GM23338 (cell line): ENCODE measurements at regions not wholly inside any gene's neighbourhood (a gene's known extent, or its start where the extent isn't known, plus 50 kb on each side); places are given as distances from the start of the nearest gene placed in this dataset.

Experiments used
- ATAC-seq: fragments of 200-7000 bp; cut with Tn5 transposase; 3 replicates; pipeline ENCODE4 v1.9.1; 2020
- DNase-seq: peaks from one replicate; pipeline ENCODE4 v3.0.0-alpha.2; 2015; ENCODE audit warnings: low spot score
- H2AFZ ChIP-seq: fragments of 200-600 bp; sonication (generic); 2 replicates; pipeline ENCODE4 v1.8.0; 2016; ENCODE audit warnings: antibody characterized with exemption, mild to moderate bottlenecking, moderate library complexity
- H3F3A ChIP-seq: fragments of 200-600 bp; sonication (generic); replicated peaks from 2 replicates; pipeline ENCODE4 v1.8.0; 2017; ENCODE audit warnings: antibody characterized with exemption, mixed run types, low read depth
- H3K27ac ChIP-seq: fragments of 200-600 bp; sonication (generic); 2 replicates; pipeline ENCODE4 v1.6.1; 2016; ENCODE audit warnings: low read depth
- H3K27me3 ChIP-seq: fragments of 200-600 bp; sonication (generic); 2 replicates; pipeline ENCODE4 v1.8.0; 2016; ENCODE audit warnings: mild to moderate bottlenecking, mixed run types, moderate library complexity; ENCODE audit not compliant: insufficient read depth
- H3K36me3 ChIP-seq: fragments of 200-600 bp; sonication (generic); 2 replicates; pipeline ENCODE4 v1.8.0; 2016; ENCODE audit warnings: mild to moderate bottlenecking; ENCODE audit not compliant: insufficient read depth
- H3K4me1 ChIP-seq: fragments of 200-600 bp; sonication (generic); 2 replicates; pipeline ENCODE4 v1.8.0; 2016; ENCODE audit warnings: mild to moderate bottlenecking, moderate library complexity; ENCODE audit not compliant: insufficient read depth
- H3K4me2 ChIP-seq: fragments of 200-600 bp; sonication (generic); 2 replicates; pipeline ENCODE4 v1.7.1; 2017; ENCODE audit warnings: mixed run types
- H3K4me3 ChIP-seq: fragments of 200-600 bp; sonication (generic); 2 replicates; pipeline ENCODE4 v1.6.1; 2016; ENCODE audit warnings: mixed run types
- H3K79me2 ChIP-seq: fragments of 200-600 bp; sonication (generic); replicated peaks from 2 replicates; pipeline ENCODE4 v1.8.0; 2017; ENCODE audit warnings: mild to moderate bottlenecking; ENCODE audit not compliant: insufficient read depth
- H3K9me2 ChIP-seq: fragments of 200-600 bp; sonication (generic); 2 replicates; pipeline ENCODE4 v1.8.0; 2017; ENCODE audit not compliant: insufficient read depth
- H4K20me1 ChIP-seq: fragments of 200-600 bp; sonication (generic); replicated peaks from 2 replicates; pipeline ENCODE4 v1.8.0; 2017; ENCODE audit warnings: mild to moderate bottlenecking; ENCODE audit not compliant: insufficient read depth
- H3K27ac Mint-ChIP-seq: 2 replicates; pipeline ENCODE4 v1.8.0; 2020; ENCODE audit warnings: inconsistent platforms, mild to moderate bottlenecking, moderate library complexity, mixed read lengths
- H3K27me3 Mint-ChIP-seq: 3 replicates; pipeline ENCODE4 v1.8.0; 2022; ENCODE audit warnings: low read depth, mild to moderate bottlenecking, moderate library complexity, mixed read lengths, inconsistent platforms; ENCODE audit not compliant: insufficient read depth, poor library complexity
- H3K36me3 Mint-ChIP-seq: 3 replicates; pipeline ENCODE4 v1.8.0; 2021; ENCODE audit warnings: low read depth, mild to moderate bottlenecking, inconsistent platforms, moderate library complexity, mixed read lengths
- H3K4me1 Mint-ChIP-seq: 3 replicates; pipeline ENCODE4 v1.8.0; 2020; ENCODE audit warnings: mild to moderate bottlenecking, inconsistent platforms, mixed read lengths
- H3K4me3 Mint-ChIP-seq: 3 replicates; pipeline ENCODE4 v1.8.0; 2021; ENCODE audit warnings: moderate library complexity, mild to moderate bottlenecking, inconsistent platforms, mixed read lengths
- H3K9me3 Mint-ChIP-seq: 3 replicates; pipeline ENCODE4 v1.8.0; 2020; ENCODE audit warnings: moderate library complexity, mild to moderate bottlenecking, inconsistent platforms, mixed read lengths
- CTCF ChIP-seq, 2 experiments: fragments of 200-600 bp in 1 of 2; sonication (generic) in 1 of 2; conservative IDR thresholded peaks; 2 replicates each; pipeline versions ENCODE4 v1.5.1 to v1.6.1; 2016 to 2017; ENCODE audit warnings: antibody characterized with exemption in 2 of 2, low read depth in 2 of 2, mild to moderate bottlenecking in 2 of 2, moderate library complexity in 1 of 2
- EZH2 ChIP-seq: fragments of 200-600 bp; sonication (generic); IDR thresholded peaks from one replicate; pipeline ENCODE4 v1.8.0; 2017; ENCODE audit warnings: antibody characterized with exemption, mild to moderate bottlenecking, low read depth; ENCODE audit not compliant: unreplicated experiment
- JUNB ChIP-seq: IDR thresholded peaks from one replicate; pipeline ENCODE4 v1.6.1; 2016; ENCODE audit warnings: antibody characterized with exemption; ENCODE audit not compliant: unreplicated experiment
- NANOG ChIP-seq: IDR thresholded peaks from 2 replicates; pipeline ENCODE4 v1.6.1; 2016; ENCODE audit warnings: antibody characterized with exemption, borderline replicate concordance
- POLR2AphosphoS5 ChIP-seq: IDR thresholded peaks from 2 replicates; pipeline ENCODE4 v1.6.1; 2016; ENCODE audit warnings: antibody characterized with exemption, low read depth
- STAT1 ChIP-seq: IDR thresholded peaks from one replicate; pipeline ENCODE4 v1.6.1; 2016; ENCODE audit warnings: antibody characterized with exemption; ENCODE audit not compliant: unreplicated experiment
- ZNF114 ChIP-seq: fragments of 250-450 bp; sonication (Bioruptor Pico); IDR thresholded peaks from 2 replicates; pipeline ENCODE4 v1.5.0; 2020; ENCODE audit warnings: mild to moderate bottlenecking, moderate library complexity
- ZNF331 ChIP-seq: fragments of 250-450 bp; sonication (Bioruptor Pico); IDR thresholded peaks from 2 replicates; pipeline ENCODE4 v1.5.0; 2020; ENCODE audit warnings: low read depth, mild to moderate bottlenecking, moderate library complexity
- TF ChIP-seq, protein P1 (sequence below): IDR thresholded peaks from one replicate; pipeline ENCODE4 v1.6.1; 2018; ENCODE audit warnings: antibody characterized with exemption; ENCODE audit not compliant: unreplicated experiment
- TF ChIP-seq, protein P2 (sequence below): IDR thresholded peaks from 2 replicates; pipeline ENCODE4 v1.6.1; 2016; ENCODE audit warnings: antibody characterized with exemption
- TF ChIP-seq, protein P3 (sequence below): fragments of 250-450 bp; sonication (Bioruptor Pico); IDR thresholded peaks from 2 replicates; pipeline ENCODE4 v1.5.0; 2020; ENCODE audit warnings: mild to moderate bottlenecking, moderate library complexity

GRCh38 chr2:57440437-57440836 lies 606.2 kb upstream of the VRK2 start:
- no peaks in the 10 kb centered on the region for H4K20me1 ChIP-seq
- H3K79me2 ChIP-seq = no peaks in the 10 kb centered on the region
- Mint-ChIP-seq H3K36me3 (no peaks in the 10 kb centered on the region), H3K9me3 (no peaks in the 10 kb centered on the region), H3K4me1 (no peaks in the 10 kb centered on the region), H3K27ac (no peak overlapping the region), H3K4me3 (no peak overlapping the region), H3K27me3 (no peaks in the 10 kb centered on the region)
- ATAC-seq (no peak), DNase-seq (no peak)
- no peak overlapping the region for H3K4me3 ChIP-seq
- no peak overlapping the region for H2AFZ ChIP-seq
- no peaks in the 10 kb centered on the region for H3F3A ChIP-seq
- no peak overlapping the region for H3K4me2 ChIP-seq
- TF ChIP-seq NANOG (no peak), CTCF (conservative IDR thresholded peaks at IDR 0.05; ENCODE audit: low read depth in 2 of 2) (no peak), POLR2AphosphoS5 (no peak), ZNF331 (no peak)
- TF ChIP-seq, protein P1, sequence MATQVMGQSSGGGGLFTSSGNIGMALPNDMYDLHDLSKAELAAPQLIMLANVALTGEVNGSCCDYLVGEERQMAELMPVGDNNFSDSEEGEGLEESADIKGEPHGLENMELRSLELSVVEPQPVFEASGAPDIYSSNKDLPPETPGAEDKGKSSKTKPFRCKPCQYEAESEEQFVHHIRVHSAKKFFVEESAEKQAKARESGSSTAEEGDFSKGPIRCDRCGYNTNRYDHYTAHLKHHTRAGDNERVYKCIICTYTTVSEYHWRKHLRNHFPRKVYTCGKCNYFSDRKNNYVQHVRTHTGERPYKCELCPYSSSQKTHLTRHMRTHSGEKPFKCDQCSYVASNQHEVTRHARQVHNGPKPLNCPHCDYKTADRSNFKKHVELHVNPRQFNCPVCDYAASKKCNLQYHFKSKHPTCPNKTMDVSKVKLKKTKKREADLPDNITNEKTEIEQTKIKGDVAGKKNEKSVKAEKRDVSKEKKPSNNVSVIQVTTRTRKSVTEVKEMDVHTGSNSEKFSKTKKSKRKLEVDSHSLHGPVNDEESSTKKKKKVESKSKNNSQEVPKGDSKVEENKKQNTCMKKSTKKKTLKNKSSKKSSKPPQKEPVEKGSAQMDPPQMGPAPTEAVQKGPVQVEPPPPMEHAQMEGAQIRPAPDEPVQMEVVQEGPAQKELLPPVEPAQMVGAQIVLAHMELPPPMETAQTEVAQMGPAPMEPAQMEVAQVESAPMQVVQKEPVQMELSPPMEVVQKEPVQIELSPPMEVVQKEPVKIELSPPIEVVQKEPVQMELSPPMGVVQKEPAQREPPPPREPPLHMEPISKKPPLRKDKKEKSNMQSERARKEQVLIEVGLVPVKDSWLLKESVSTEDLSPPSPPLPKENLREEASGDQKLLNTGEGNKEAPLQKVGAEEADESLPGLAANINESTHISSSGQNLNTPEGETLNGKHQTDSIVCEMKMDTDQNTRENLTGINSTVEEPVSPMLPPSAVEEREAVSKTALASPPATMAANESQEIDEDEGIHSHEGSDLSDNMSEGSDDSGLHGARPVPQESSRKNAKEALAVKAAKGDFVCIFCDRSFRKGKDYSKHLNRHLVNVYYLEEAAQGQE = no peak
- TF ChIP-seq, protein P2, sequence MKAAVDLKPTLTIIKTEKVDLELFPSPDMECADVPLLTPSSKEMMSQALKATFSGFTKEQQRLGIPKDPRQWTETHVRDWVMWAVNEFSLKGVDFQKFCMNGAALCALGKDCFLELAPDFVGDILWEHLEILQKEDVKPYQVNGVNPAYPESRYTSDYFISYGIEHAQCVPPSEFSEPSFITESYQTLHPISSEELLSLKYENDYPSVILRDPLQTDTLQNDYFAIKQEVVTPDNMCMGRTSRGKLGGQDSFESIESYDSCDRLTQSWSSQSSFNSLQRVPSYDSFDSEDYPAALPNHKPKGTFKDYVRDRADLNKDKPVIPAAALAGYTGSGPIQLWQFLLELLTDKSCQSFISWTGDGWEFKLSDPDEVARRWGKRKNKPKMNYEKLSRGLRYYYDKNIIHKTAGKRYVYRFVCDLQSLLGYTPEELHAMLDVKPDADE = no peak
- H3K27me3 ChIP-seq = no peaks in the 10 kb centered on the region
- H3K36me3 ChIP-seq = no peaks in the 10 kb centered on the region
- H3K27ac ChIP-seq = no peak overlapping the region
- H3K4me1 ChIP-seq = no peaks in the 10 kb centered on the region
- no peaks in the 10 kb centered on the region for H3K9me2 ChIP-seq

- Mint-ChIP-seq H3K4me3 (no peak overlapping the region), H3K27ac (no peak overlapping the region)
- no peak for TF ChIP-seq STAT1
- no peak for TF ChIP-seq ZNF114 (CRISPR knock-in tag)
- no peak for TF ChIP-seq EZH2
- TF ChIP-seq, protein P3, sequence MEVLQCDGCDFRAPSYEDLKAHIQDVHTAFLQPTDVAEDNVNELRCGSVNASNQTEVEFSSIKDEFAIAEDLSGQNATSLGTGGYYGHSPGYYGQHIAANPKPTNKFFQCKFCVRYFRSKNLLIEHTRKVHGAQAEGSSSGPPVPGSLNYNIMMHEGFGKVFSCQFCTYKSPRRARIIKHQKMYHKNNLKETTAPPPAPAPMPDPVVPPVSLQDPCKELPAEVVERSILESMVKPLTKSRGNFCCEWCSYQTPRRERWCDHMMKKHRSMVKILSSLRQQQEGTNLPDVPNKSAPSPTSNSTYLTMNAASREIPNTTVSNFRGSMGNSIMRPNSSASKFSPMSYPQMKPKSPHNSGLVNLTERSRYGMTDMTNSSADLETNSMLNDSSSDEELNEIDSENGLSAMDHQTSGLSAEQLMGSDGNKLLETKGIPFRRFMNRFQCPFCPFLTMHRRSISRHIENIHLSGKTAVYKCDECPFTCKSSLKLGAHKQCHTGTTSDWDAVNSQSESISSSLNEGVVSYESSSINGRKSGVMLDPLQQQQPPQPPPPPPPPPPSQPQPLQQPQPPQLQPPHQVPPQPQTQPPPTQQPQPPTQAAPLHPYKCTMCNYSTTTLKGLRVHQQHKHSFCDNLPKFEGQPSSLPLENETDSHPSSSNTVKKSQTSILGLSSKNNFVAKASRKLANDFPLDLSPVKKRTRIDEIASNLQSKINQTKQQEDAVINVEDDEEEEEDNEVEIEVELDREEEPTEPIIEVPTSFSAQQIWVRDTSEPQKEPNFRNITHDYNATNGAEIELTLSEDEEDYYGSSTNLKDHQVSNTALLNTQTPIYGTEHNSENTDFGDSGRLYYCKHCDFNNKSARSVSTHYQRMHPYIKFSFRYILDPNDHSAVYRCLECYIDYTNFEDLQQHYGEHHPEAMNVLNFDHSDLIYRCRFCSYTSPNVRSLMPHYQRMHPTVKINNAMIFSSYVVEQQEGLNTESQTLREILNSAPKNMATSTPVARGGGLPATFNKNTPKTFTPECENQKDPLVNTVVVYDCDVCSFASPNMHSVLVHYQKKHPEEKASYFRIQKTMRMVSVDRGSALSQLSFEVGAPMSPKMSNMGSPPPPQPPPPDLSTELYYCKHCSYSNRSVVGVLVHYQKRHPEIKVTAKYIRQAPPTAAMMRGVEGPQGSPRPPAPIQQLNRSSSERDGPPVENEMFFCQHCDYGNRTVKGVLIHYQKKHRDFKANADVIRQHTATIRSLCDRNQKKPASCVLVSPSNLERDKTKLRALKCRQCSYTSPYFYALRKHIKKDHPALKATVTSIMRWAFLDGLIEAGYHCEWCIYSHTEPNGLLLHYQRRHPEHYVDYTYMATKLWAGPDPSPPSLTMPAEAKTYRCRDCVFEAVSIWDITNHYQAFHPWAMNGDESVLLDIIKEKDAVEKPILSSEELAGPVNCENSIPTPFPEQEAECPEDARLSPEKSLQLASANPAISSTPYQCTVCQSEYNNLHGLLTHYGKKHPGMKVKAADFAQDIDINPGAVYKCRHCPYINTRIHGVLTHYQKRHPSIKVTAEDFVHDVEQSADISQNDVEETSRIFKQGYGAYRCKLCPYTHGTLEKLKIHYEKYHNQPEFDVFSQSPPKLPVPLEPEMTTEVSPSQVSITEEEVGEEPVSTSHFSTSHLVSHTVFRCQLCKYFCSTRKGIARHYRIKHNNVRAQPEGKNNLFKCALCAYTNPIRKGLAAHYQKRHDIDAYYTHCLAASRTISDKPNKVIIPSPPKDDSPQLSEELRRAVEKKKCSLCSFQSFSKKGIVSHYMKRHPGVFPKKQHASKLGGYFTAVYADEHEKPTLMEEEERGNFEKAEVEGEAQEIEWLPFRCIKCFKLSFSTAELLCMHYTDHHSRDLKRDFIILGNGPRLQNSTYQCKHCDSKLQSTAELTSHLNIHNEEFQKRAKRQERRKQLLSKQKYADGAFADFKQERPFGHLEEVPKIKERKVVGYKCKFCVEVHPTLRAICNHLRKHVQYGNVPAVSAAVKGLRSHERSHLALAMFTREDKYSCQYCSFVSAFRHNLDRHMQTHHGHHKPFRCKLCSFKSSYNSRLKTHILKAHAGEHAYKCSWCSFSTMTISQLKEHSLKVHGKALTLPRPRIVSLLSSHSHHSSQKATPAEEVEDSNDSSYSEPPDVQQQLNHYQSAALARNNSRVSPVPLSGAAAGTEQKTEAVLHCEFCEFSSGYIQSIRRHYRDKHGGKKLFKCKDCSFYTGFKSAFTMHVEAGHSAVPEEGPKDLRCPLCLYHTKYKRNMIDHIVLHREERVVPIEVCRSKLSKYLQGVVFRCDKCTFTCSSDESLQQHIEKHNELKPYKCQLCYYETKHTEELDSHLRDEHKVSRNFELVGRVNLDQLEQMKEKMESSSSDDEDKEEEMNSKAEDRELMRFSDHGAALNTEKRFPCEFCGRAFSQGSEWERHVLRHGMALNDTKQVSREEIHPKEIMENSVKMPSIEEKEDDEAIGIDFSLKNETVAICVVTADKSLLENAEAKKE (CRISPR knock-in tag) = no peak
- TF ChIP-seq POLR2AphosphoS5 = no peak
- TF ChIP-seq JUNB = no peak
Measured at GRCh38 chr2:57443086-57443485, 603.5 kb upstream of the VRK2 start.

More at GRCh38 chr2:57443086-57443485, 603.5 kb upstream of the VRK2 start:
- Histone ChIP-seq H3K4me3 (no peak overlapping the region), H3K4me1 (no peaks in the 10 kb centered on the region), H3K4me2 (no peak overlapping the region), H3K9me2 (no peaks in the 10 kb centered on the region), H3K27me3 (no peaks in the 10 kb centered on the region), H3F3A (no peaks in the 10 kb centered on the region), H3K36me3 (no peaks in the 10 kb centered on the region), H4K20me1 (no peaks in the 10 kb centered on the region), H3K79me2 (no peaks in the 10 kb centered on the region), H3K27ac (no peak overlapping the region), H2AFZ (no peak overlapping the region)
- ATAC-seq (no peak), DNase-seq (no peak)
- Mint-ChIP-seq H3K9me3 (no peaks in the 10 kb centered on the region), H3K4me1 (no peaks in the 10 kb centered on the region), H3K27me3 (no peaks in the 10 kb centered on the region), H3K36me3 (no peaks in the 10 kb centered on the region)
